ENCODE measurements at regions not wholly inside any gene's neighbourhood (a gene's known extent, or its start where the extent isn't known, plus 50 kb on each side); places are given as distances from the start of the nearest gene placed in this dataset.

DNA sequence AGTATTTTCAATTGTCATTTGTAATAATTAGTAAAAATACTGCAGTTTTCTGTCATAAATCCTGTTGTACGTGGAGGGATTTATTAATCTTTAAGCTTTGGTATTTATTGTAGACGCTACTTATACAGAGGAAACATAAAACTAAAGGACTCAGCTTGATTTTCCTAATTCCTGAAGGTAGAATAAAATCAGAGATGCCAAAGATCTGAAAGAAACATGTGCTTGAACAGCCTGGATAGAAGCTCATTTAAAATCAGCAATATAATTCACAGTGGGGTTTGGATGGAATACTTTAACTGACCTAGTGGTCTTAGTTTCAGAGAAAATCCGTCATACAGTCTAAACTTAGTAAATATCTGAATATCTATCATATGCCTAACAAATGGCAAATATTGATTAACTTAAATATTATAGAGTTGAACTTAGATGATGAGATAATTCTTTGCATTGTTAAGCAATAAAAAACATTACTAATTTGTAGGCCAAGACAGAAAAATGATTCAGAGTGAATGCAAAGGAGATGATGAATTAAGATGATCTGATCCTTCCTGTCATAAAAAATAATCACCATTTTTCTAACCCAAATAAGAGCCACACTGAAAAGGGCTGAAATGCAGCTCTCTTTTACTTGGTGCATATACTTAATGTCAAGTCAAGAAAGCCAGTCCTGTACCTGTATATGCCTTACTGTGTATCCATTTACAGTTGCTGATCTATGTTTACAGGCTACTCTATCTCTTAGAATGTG lies 397.1 kb upstream of the DCN start:
- TF ChIP-seq, protein P1, sequence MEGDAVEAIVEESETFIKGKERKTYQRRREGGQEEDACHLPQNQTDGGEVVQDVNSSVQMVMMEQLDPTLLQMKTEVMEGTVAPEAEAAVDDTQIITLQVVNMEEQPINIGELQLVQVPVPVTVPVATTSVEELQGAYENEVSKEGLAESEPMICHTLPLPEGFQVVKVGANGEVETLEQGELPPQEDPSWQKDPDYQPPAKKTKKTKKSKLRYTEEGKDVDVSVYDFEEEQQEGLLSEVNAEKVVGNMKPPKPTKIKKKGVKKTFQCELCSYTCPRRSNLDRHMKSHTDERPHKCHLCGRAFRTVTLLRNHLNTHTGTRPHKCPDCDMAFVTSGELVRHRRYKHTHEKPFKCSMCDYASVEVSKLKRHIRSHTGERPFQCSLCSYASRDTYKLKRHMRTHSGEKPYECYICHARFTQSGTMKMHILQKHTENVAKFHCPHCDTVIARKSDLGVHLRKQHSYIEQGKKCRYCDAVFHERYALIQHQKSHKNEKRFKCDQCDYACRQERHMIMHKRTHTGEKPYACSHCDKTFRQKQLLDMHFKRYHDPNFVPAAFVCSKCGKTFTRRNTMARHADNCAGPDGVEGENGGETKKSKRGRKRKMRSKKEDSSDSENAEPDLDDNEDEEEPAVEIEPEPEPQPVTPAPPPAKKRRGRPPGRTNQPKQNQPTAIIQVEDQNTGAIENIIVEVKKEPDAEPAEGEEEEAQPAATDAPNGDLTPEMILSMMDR (conservative IDR thresholded peaks at IDR 0.05; ENCODE audit: low read depth, low read length) = no peak
- TF ChIP-seq EZH2 (IDR thresholded peaks at IDR 0.05; ENCODE audit: low read length, unreplicated experiment) = no peak

Data from PC-3 (cell line).